ENCODE measurements at regions not wholly inside any gene's neighbourhood (a gene's known extent, or its start where the extent isn't known, plus 50 kb on each side); places are given as distances from the start of the nearest gene placed in this dataset.

DNA sequence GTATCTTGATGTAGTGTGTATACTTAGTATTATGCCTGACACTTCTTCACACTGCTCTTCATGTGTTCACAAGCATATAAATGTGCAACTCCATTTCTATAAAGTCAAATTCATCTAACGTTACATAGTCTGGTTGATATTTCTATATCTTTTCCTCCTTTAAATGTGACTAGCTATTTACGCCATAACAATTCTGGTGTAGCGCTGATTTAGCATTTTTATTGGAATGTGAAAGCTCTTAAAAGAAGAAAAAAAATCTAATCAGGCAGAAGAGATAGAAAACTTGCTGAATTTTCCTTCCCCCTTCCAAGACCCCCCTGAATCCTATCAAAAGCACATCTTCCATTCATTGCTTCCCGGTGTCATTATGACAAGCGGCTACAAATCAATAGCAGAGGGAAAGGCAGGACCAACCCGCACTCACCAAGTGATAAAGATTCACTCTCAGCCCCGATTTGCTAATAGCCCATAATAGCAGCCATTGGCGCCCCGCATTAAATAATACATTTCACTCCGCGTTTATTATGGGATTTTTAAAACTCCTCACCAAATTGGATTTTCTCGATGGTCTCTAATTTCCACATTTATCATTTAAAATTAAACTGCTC lies 299.5 kb upstream of the PMFBP1 start:
- H3K9me3 ChIP-seq (ENCODE audit: insufficient read depth in 2 of 2, low read depth in 1 of 2, low read length in 1 of 2): no peaks in the 10 kb centered on the region
- no peak overlapping the region for H4K8ac ChIP-seq (ENCODE audit: extremely low read depth, insufficient read depth, low read length)
- no peak overlapping the region for H3K56ac ChIP-seq (replicated peaks; ENCODE audit: insufficient read length, low read depth, low read length)
- CTCF ChIA-PET (ENCODE audit: partially characterized antibody): interaction anchor here (1.4 kb wide), 1 partner anchor 276 kb away, joined by 4 read pairs; no protein-coding TSS in a partner anchor
- no peak overlapping the region for H4K5ac ChIP-seq (ENCODE audit: insufficient read length, low read depth, low read length)
- no peak overlapping the region for H3K14ac ChIP-seq (ENCODE audit: insufficient read length)
- no peak overlapping the region for H2BK15ac ChIP-seq (ENCODE audit: low read length)
- no peak overlapping the region for H2BK120ac ChIP-seq (replicated peaks; ENCODE audit: low read depth, low read length)
- no peak overlapping the region for H3K9ac ChIP-seq (replicated peaks in 1 of 4; ENCODE audit: extremely low read depth in 1 of 4, low read depth in 3 of 4, low read length in 3 of 4)
- H3K23ac ChIP-seq (ENCODE audit: insufficient read length): no peak overlapping the region
- H2BK5ac ChIP-seq (ENCODE audit: low read depth, low read length): no peak overlapping the region
- no peak overlapping the region for H3K4me2 ChIP-seq (ENCODE audit: insufficient read depth in 1 of 2, low read depth in 2 of 2, low read length in 2 of 2)
- H3K4me1 ChIP-seq (replicated peaks in 1 of 4; ENCODE audit: control insufficient read depth in 3 of 4, insufficient read depth in 4 of 4, low read length in 3 of 4): no peaks in the 10 kb centered on the region
- no peak overlapping the region for H4K91ac ChIP-seq (replicated peaks; ENCODE audit: insufficient read length, low read length)
- no peaks in the 10 kb centered on the region for H3K27me3 ChIP-seq (replicated peaks in 1 of 4; ENCODE audit: control insufficient read depth in 3 of 4, extremely low read depth in 1 of 4, insufficient read depth in 3 of 4, low read length in 3 of 4)
- H2AFZ ChIP-seq (ENCODE audit: low read length): no peak overlapping the region
- H3K79me2 ChIP-seq (ENCODE audit: control insufficient read depth in 1 of 2, insufficient read depth in 2 of 2, low read length in 2 of 2): no peaks in the 10 kb centered on the region
- H3K36me3 ChIP-seq (ENCODE audit: control insufficient read depth in 2 of 4, insufficient read depth in 4 of 4, low read length in 3 of 4): no peaks in the 10 kb centered on the region
- WGBS, 2 experiments (ENCODE audit: extremely low coverage in 1 of 2, insufficient coverage in 1 of 2, insufficient read length in 1 of 2, insufficient replicate concordance in 2 of 2, low coverage in 1 of 2, low lambda C conversion rate in 2 of 2, missing lambda C conversion rate in 1 of 2): 89% methylated on average over 12 of the region's 12 CpGs; no CpG with 5 or more reads in 1 of the 2 experiments
- FAIRE-seq: no peak
- no peak overlapping the region for H2BK12ac ChIP-seq (ENCODE audit: low read depth, low read length)
- no peak overlapping the region for H2AK5ac ChIP-seq (ENCODE audit: low read depth, low read length)
- H3K18ac ChIP-seq (ENCODE audit: extremely low read depth, low read length): no peak overlapping the region
- no peaks in the 10 kb centered on the region for H4K20me1 ChIP-seq (replicated peaks in 1 of 2; ENCODE audit: control insufficient read depth in 1 of 2, insufficient read depth in 2 of 2, low read length in 2 of 2)
- POLR2A ChIA-PET (ENCODE audit: partially characterized antibody): no interaction called here
- no peaks in the 10 kb centered on the region for H3K79me1 ChIP-seq (ENCODE audit: low read depth, low read length)
- no peak overlapping the region for H3K4ac ChIP-seq (replicated peaks; ENCODE audit: insufficient read length, low read depth, low read length)
- no peak overlapping the region for H3K4me3 ChIP-seq (ENCODE audit: extremely low read depth in 1 of 4, insufficient read depth in 2 of 4, low read depth in 3 of 4, low read length in 4 of 4)
- no peak overlapping the region for H3K27ac ChIP-seq (ENCODE audit: low read depth, low read length)
- DNase-seq (ENCODE audit: low read depth in 1 of 2, low spot score in 2 of 2): no peak
- no peaks in the 10 kb centered on the region; the same call in 1 of the 2 replicates for H3K23me2 ChIP-seq (ENCODE audit: low read depth, low read length)
- H2BK20ac ChIP-seq (ENCODE audit: low read length): no peak overlapping the region
- TF ChIP-seq CHD2 (IDR thresholded peaks at IDR 0.05; ENCODE audit: low read length) (no peak), EZH2 (IDR thresholded peaks at IDR 0.05; ENCODE audit: low read depth, low read length, severe bottlenecking) (no peak), POLR2A (IDR thresholded peaks at IDR 0.05; ENCODE audit: control extremely low read depth in 1 of 2, low read depth in 2 of 2, low read length in 2 of 2) (no peak), TEAD4 (IDR thresholded peaks at IDR 0.05; ENCODE audit: low read depth, low read length) (no peak), NRF1 (IDR thresholded peaks at IDR 0.05; ENCODE audit: low read depth, low read length) (no peak), SIX5 (IDR thresholded peaks at IDR 0.05; ENCODE audit: low read depth, low read length) (no peak), SP4 (IDR thresholded peaks at IDR 0.05; ENCODE audit: low read length) (no peak), BCL11A (IDR thresholded peaks at IDR 0.05; ENCODE audit: low read depth in 2 of 2, low read length in 2 of 2) (no peak), HDAC6 (IDR thresholded peaks at IDR 0.05; ENCODE audit: low read depth, low read length) (no peak), GTF2F1 (IDR thresholded peaks at IDR 0.05; ENCODE audit: borderline replicate concordance, low read depth, low read length) (no peak)
- TF ChIP-seq, protein P1, sequence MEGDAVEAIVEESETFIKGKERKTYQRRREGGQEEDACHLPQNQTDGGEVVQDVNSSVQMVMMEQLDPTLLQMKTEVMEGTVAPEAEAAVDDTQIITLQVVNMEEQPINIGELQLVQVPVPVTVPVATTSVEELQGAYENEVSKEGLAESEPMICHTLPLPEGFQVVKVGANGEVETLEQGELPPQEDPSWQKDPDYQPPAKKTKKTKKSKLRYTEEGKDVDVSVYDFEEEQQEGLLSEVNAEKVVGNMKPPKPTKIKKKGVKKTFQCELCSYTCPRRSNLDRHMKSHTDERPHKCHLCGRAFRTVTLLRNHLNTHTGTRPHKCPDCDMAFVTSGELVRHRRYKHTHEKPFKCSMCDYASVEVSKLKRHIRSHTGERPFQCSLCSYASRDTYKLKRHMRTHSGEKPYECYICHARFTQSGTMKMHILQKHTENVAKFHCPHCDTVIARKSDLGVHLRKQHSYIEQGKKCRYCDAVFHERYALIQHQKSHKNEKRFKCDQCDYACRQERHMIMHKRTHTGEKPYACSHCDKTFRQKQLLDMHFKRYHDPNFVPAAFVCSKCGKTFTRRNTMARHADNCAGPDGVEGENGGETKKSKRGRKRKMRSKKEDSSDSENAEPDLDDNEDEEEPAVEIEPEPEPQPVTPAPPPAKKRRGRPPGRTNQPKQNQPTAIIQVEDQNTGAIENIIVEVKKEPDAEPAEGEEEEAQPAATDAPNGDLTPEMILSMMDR (IDR thresholded peaks at IDR 0.05; ENCODE audit: control extremely low read depth in 1 of 3, insufficient read depth in 1 of 3, low read depth in 1 of 3, low read length in 3 of 3): no peak
- TF ChIP-seq, protein P2, sequence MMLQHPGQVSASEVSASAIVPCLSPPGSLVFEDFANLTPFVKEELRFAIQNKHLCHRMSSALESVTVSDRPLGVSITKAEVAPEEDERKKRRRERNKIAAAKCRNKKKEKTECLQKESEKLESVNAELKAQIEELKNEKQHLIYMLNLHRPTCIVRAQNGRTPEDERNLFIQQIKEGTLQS (IDR thresholded peaks at IDR 0.05; ENCODE audit: insufficient read depth, low read depth, low read length): no peak
